ENCODE measurements at regions not wholly inside any gene's neighbourhood (a gene's known extent, or its start where the extent isn't known, plus 50 kb on each side); places are given as distances from the start of the nearest gene placed in this dataset.

DNA sequence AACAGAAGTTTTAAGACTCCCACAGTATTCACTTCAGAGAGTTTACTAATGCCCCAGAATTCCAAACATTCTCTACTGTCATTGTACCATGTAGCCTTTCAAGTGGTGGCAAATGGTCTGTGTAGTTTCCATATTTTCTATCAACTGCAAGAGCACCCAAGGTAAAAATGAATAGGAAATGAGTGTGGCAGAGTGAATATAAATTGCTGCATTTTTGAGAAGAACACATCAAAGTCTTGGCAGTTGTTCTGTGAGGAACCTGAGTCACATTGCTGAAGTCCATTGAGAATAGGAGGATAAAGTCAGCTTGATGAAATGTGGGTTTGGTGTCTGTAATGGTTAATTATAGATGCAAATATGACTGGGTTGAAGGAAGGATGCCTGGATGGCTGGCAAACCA is 193.6 kb downstream of the AASDHPPT start:
- H3K36me3 Mint-ChIP-seq (ENCODE audit: insufficient read depth), result no peaks in the 10 kb centered on the region
- ATAC-seq (replicated peaks; ENCODE audit: extremely low read depth, poor library complexity, severe bottlenecking), result no peak

DNA sequence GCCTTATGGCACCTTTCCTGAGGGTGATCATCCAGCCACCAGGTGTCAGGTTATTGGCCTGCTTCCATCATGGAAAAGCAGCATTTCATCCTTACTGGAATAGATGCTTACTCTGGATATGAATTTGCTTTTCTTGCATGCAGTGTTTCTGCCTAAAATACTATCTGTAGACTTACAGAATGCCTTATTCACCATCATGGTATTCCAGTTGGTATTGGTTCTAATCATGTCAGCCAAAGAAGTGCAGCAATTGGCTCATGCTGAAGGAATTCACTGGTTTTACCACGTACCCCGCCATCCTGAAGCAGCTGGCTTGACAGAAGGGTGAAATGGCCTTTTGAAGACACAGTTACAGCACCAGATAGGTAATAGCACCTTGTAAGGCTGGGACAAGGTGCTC is 194.2 kb downstream of the AASDHPPT start:
- DNase-seq (ENCODE audit: low spot score in 2 of 2), result no peak
- H3K9me3 Mint-ChIP-seq, result peaks cover 13% of the 10 kb centered on the region
- no peak overlapping the region for H3K4me3 Mint-ChIP-seq
- no peak for ATAC-seq (replicated peaks; ENCODE audit: extremely low read depth, poor library complexity, severe bottlenecking)
- no peaks in the 10 kb centered on the region for H3K4me1 Mint-ChIP-seq
- H3K27ac Mint-ChIP-seq (ENCODE audit: low read depth), result no peak overlapping the region
- H3K27me3 Mint-ChIP-seq, result no peaks in the 10 kb centered on the region
- no peaks in the 10 kb centered on the region for H3K36me3 Mint-ChIP-seq (ENCODE audit: insufficient read depth)

More for the DNA sequence above, 193.6 kb downstream of the AASDHPPT start:
- Mint-ChIP-seq H3K4me1 (no peaks in the 10 kb centered on the region), H3K27ac (ENCODE audit: low read depth) (no peak overlapping the region), H3K4me3 (no peak overlapping the region), H3K9me3 (peaks cover 17% of the 10 kb centered on the region), H3K27me3 (no peaks in the 10 kb centered on the region)
- no peak for DNase-seq (ENCODE audit: low spot score in 2 of 2)

- DNase-seq (ENCODE audit: low spot score in 2 of 2) (no peak), ATAC-seq (replicated peaks; ENCODE audit: extremely low read depth, poor library complexity, severe bottlenecking) (no peak)
- Mint-ChIP-seq H3K27me3 (no peaks in the 10 kb centered on the region), H3K9me3 (peaks cover 5% of the 10 kb centered on the region), H3K4me1 (no peaks in the 10 kb centered on the region), H3K36me3 (ENCODE audit: insufficient read depth) (peaks cover 2% of the 10 kb centered on the region), H3K4me3 (no peak overlapping the region), H3K27ac (ENCODE audit: low read depth) (no peak overlapping the region)
Observed at GRCh38 chr11:106275151-106275550, 197.7 kb downstream of the AASDHPPT start.

DNA sequence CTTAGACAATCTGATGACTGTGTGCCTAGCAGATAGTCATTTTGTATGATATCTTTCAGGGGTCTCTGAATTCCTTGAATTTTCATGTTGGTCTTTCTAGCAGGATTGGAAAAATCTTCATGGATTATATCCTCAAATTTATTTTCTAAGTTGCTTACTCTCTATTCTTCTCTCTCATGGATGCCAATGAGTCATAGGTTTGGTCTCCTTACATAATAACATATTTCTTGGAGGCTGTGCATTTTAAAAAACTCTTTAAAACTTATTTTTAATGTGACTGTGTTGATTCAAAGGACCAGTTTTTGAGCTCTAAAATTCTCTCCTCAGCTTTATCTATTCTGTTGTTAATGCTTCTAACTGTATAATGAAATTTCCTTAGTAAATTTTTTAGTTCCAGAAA is 198.7 kb downstream of the AASDHPPT start:
- no peak overlapping the region for H3K27ac Mint-ChIP-seq (ENCODE audit: low read depth)
- H3K9me3 Mint-ChIP-seq, result peaks cover 5% of the 10 kb centered on the region
- peaks cover 2% of the 10 kb centered on the region for H3K36me3 Mint-ChIP-seq (ENCODE audit: insufficient read depth)
- DNase-seq (ENCODE audit: low spot score in 2 of 2), result no peak
- no peaks in the 10 kb centered on the region for H3K27me3 Mint-ChIP-seq
- H3K4me3 Mint-ChIP-seq, result no peak overlapping the region
- no peaks in the 10 kb centered on the region for H3K4me1 Mint-ChIP-seq
- no peak for ATAC-seq (replicated peaks; ENCODE audit: extremely low read depth, poor library complexity, severe bottlenecking)

DNA sequence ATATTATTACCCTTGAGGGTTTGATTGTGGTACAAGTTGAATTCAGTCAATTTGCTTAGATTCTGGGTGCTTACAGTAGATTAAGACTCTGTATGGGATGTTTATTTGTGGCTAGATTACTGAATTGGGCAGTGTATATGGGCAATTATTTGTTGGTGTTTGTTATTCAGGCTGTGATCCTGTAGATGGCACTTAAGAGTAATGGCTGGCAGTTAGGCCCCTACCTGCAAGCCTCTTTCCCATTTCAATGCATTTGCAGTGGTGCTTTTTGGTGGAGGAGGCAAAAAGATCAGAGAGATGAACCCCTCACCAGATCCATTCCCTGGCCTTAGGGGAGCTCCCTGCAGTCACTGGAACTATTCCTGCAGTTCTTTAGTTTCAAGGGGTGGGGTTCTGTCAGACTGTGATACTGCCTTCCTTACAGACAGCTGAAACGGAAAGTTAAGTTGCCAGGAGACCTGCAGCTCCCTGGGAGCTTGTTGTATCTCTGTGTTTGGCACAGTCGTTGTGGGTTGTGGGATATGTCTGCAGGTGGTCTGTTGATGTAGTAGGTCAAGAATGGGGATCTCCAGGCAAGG is 199.5 kb downstream of the AASDHPPT start:
- no peak for ATAC-seq (replicated peaks; ENCODE audit: extremely low read depth, poor library complexity, severe bottlenecking)
- Mint-ChIP-seq H3K27me3 (no peaks in the 10 kb centered on the region), H3K4me3 (no peak overlapping the region), H3K4me1 (no peaks in the 10 kb centered on the region), H3K9me3 (peaks cover 5% of the 10 kb centered on the region), H3K27ac (ENCODE audit: low read depth) (no peak overlapping the region), H3K36me3 (ENCODE audit: insufficient read depth) (peaks cover 2% of the 10 kb centered on the region)
- DNase-seq (ENCODE audit: low spot score in 2 of 2), result no peak

DNA sequence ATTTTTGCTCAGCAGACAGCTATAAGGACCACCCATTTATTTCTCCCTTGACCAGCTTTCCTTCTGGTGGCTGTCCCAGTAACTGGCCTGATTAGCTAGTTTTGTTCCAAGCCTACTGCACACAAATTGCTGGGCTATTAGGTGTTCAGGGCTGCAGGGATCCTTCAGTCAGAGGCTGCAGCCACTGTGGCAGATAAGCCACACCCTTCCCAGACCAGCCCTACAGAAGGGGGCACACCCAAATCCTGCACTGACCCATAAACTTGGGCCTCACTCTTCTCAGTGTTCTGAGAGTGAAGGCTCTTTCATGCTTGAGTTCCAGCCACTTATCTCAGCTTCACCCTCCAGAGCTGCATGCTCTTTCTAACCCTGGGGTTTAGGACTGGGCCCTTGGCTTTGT is 200.0 kb downstream of the AASDHPPT start:
- ATAC-seq (replicated peaks; ENCODE audit: extremely low read depth, poor library complexity, severe bottlenecking) (no peak), DNase-seq (ENCODE audit: low spot score in 2 of 2) (no peak)
- Mint-ChIP-seq H3K27ac (ENCODE audit: low read depth) (no peak overlapping the region), H3K4me1 (no peaks in the 10 kb centered on the region), H3K4me3 (no peak overlapping the region), H3K36me3 (ENCODE audit: insufficient read depth) (peaks cover 2% of the 10 kb centered on the region), H3K27me3 (no peaks in the 10 kb centered on the region), H3K9me3 (peaks cover 5% of the 10 kb centered on the region)

GRCh38 chr11:106278391-106278790 is 200.9 kb downstream of the AASDHPPT start:
- DNase-seq (ENCODE audit: low spot score in 2 of 2), result no peak
- Mint-ChIP-seq H3K27ac (ENCODE audit: low read depth) (no peak overlapping the region), H3K27me3 (no peaks in the 10 kb centered on the region), H3K9me3 (peaks cover 8% of the 10 kb centered on the region), H3K36me3 (ENCODE audit: insufficient read depth) (peaks cover 2% of the 10 kb centered on the region), H3K4me3 (no peak overlapping the region), H3K4me1 (no peaks in the 10 kb centered on the region)
- ATAC-seq (replicated peaks; ENCODE audit: extremely low read depth, poor library complexity, severe bottlenecking), result no peak

- DNase-seq (ENCODE audit: low spot score in 2 of 2), result no peak
- Mint-ChIP-seq H3K9me3 (peaks cover 15% of the 10 kb centered on the region), H3K4me3 (no peak overlapping the region), H3K27ac (ENCODE audit: low read depth) (no peak overlapping the region), H3K27me3 (no peaks in the 10 kb centered on the region), H3K4me1 (no peaks in the 10 kb centered on the region), H3K36me3 (ENCODE audit: insufficient read depth) (peaks cover 2% of the 10 kb centered on the region)
- ATAC-seq (replicated peaks; ENCODE audit: extremely low read depth, poor library complexity, severe bottlenecking), result no peak
Observed at GRCh38 chr11:106280036-106280435, 202.6 kb downstream of the AASDHPPT start.

GRCh38 chr11:106281455-106282173 is 204.2 kb downstream of the AASDHPPT start:
- ATAC-seq (replicated peaks; ENCODE audit: extremely low read depth, poor library complexity, severe bottlenecking), result no peak
- Mint-ChIP-seq H3K4me3 (no peak overlapping the region), H3K36me3 (ENCODE audit: insufficient read depth) (peaks cover 2% of the 10 kb centered on the region), H3K9me3 (peaks cover 11% of the 10 kb centered on the region), H3K27me3 (no peaks in the 10 kb centered on the region), H3K4me1 (no peaks in the 10 kb centered on the region), H3K27ac (ENCODE audit: low read depth) (no peak overlapping the region)
- DNase-seq (ENCODE audit: low spot score in 2 of 2), result no peak

- H3K27ac Mint-ChIP-seq (ENCODE audit: low read depth), result no peak overlapping the region
- peaks cover 11% of the 10 kb centered on the region for H3K9me3 Mint-ChIP-seq
- H3K27me3 Mint-ChIP-seq, result no peaks in the 10 kb centered on the region
- H3K4me1 Mint-ChIP-seq, result no peaks in the 10 kb centered on the region
- ATAC-seq (replicated peaks; ENCODE audit: extremely low read depth, poor library complexity, severe bottlenecking) (no peak), DNase-seq (ENCODE audit: low spot score in 2 of 2) (no peak)
- H3K4me3 Mint-ChIP-seq, result no peak overlapping the region
- no peaks in the 10 kb centered on the region for H3K36me3 Mint-ChIP-seq (ENCODE audit: insufficient read depth)
Observed at GRCh38 chr11:106286881-106287504, 209.5 kb downstream of the AASDHPPT start.

- H3K36me3 Mint-ChIP-seq (ENCODE audit: insufficient read depth), result no peaks in the 10 kb centered on the region
- ATAC-seq (replicated peaks; ENCODE audit: extremely low read depth, poor library complexity, severe bottlenecking) (no peak), DNase-seq (ENCODE audit: low spot score in 2 of 2) (no peak)
- H3K4me1 Mint-ChIP-seq, result no peaks in the 10 kb centered on the region
- no peak overlapping the region for H3K4me3 Mint-ChIP-seq
- peaks cover 11% of the 10 kb centered on the region for H3K9me3 Mint-ChIP-seq
- no peaks in the 10 kb centered on the region for H3K27me3 Mint-ChIP-seq
- no peak overlapping the region for H3K27ac Mint-ChIP-seq (ENCODE audit: low read depth)
Observed at GRCh38 chr11:106288057-106288456, 210.6 kb downstream of the AASDHPPT start.

- no peak overlapping the region for H3K27ac Mint-ChIP-seq (ENCODE audit: low read depth)
- DNase-seq (ENCODE audit: low spot score in 2 of 2) (no peak), ATAC-seq (replicated peaks; ENCODE audit: extremely low read depth, poor library complexity, severe bottlenecking) (no peak)
- H3K9me3 Mint-ChIP-seq, result peaks cover 2% of the 10 kb centered on the region
- no peaks in the 10 kb centered on the region for H3K36me3 Mint-ChIP-seq (ENCODE audit: insufficient read depth)
- H3K4me3 Mint-ChIP-seq, result no peak overlapping the region
- no peaks in the 10 kb centered on the region for H3K4me1 Mint-ChIP-seq
- H3K27me3 Mint-ChIP-seq, result no peaks in the 10 kb centered on the region
Observed at GRCh38 chr11:106288822-106289387, 211.4 kb downstream of the AASDHPPT start.

- no peaks in the 10 kb centered on the region for H3K4me1 Mint-ChIP-seq
- H3K9me3 Mint-ChIP-seq, result no peaks in the 10 kb centered on the region
- no peak for ATAC-seq (replicated peaks; ENCODE audit: extremely low read depth, poor library complexity, severe bottlenecking)
- no peak overlapping the region for H3K4me3 Mint-ChIP-seq
- no peaks in the 10 kb centered on the region for H3K36me3 Mint-ChIP-seq (ENCODE audit: insufficient read depth)
- H3K27me3 Mint-ChIP-seq, result no peaks in the 10 kb centered on the region
- DNase-seq (ENCODE audit: low spot score in 2 of 2), result no peak
- no peak overlapping the region for H3K27ac Mint-ChIP-seq (ENCODE audit: low read depth)
Observed at GRCh38 chr11:106292526-106292925, 215.1 kb downstream of the AASDHPPT start.
